ENCODE measurements at regions not wholly inside any gene's neighbourhood (a gene's known extent, or its start where the extent isn't known, plus 50 kb on each side); places are given as distances from the start of the nearest gene placed in this dataset.

GRCh38 chr12:100675432-100675831, 101.9 kb downstream of the GAS2L3 start:
- Histone ChIP-seq H3K4me2 (ENCODE audit: low read length) (peak overlapping the region; percentile 31), H3K27ac (ENCODE audit: low read depth, low read length) (no peak overlapping the region), H3K9ac (ENCODE audit: low read length) (no peak overlapping the region), H4K20me1 (ENCODE audit: insufficient read depth, low read length) (no peaks in the 10 kb centered on the region), H3K9me3 (ENCODE audit: insufficient read depth, low read depth, low read length) (no peaks in the 10 kb centered on the region), H3K27me3 (ENCODE audit: insufficient read depth, low read length) (peaks cover under 1% of the 10 kb centered on the region), H3K4me3 (ENCODE audit: insufficient read depth, low read depth, low read length) (no peak overlapping the region), H3K79me2 (ENCODE audit: insufficient read depth, low read length) (no peaks in the 10 kb centered on the region), H3K4me1 (ENCODE audit: insufficient read depth, low read length) (no peaks in the 10 kb centered on the region), H2AFZ (ENCODE audit: low read depth, low read length) (no peak overlapping the region), H3K36me3 (ENCODE audit: insufficient read depth, low read length) (no peaks in the 10 kb centered on the region)
- H3K9me3 Mint-ChIP-seq (ENCODE audit: unreplicated experiment) = peaks cover 6% of the 10 kb centered on the region
- no peak overlapping the region for H3K4me3 Mint-ChIP-seq (ENCODE audit: unreplicated experiment)
- peaks cover 10% of the 10 kb centered on the region for H3K4me1 Mint-ChIP-seq (ENCODE audit: low read depth, unreplicated experiment)
- DNase-seq (ENCODE audit: low read depth) (peak; percentile 34), FAIRE-seq (no peak)
- peak overlapping the region; percentile 84 for H3K27ac Mint-ChIP-seq (ENCODE audit: unreplicated experiment)
- H3K27me3 Mint-ChIP-seq (ENCODE audit: low read depth, unreplicated experiment) = peaks cover 7% of the 10 kb centered on the region
- no peaks in the 10 kb centered on the region for H3K36me3 Mint-ChIP-seq (ENCODE audit: low read depth, unreplicated experiment)
- TF ChIP-seq EZH2 (IDR thresholded peaks at IDR 0.05; ENCODE audit: insufficient read depth, low read length) (no peak), CTCF (IDR thresholded peaks at IDR 0.05; ENCODE audit: insufficient read depth, low read depth, low read length) (no peak)

DNA sequence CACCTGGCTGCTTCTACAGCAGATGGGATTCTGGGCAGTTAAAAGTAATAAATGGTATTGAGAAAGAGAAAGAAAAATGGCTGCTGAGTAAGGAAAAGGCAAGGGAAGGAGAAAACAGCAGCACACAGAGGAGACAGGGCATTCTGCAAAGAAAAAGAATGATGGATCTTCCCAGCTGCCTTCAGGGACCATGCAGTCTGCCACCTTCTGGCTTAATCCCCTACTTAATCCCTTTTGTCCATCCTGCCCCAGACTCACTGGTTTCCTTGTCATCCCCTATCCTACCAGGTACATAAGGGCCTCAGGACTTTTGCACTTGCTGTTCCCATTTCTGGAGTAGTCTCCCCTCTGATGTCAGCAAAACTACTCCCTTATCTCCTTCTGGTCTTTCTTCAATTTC, 107.6 kb downstream of the GAS2L3 start:
- Histone ChIP-seq H3K79me2 (ENCODE audit: insufficient read depth, low read length) (no peaks in the 10 kb centered on the region), H2AFZ (ENCODE audit: low read depth, low read length) (no peak overlapping the region), H3K9me3 (ENCODE audit: insufficient read depth, low read depth, low read length) (no peaks in the 10 kb centered on the region), H3K27me3 (ENCODE audit: insufficient read depth, low read length) (no peaks in the 10 kb centered on the region), H3K4me1 (ENCODE audit: insufficient read depth, low read length) (no peaks in the 10 kb centered on the region), H3K4me2 (ENCODE audit: low read length) (no peak overlapping the region), H3K4me3 (ENCODE audit: insufficient read depth, low read depth, low read length) (no peak overlapping the region), H3K27ac (ENCODE audit: low read depth, low read length) (no peak overlapping the region), H3K36me3 (ENCODE audit: insufficient read depth, low read length) (no peaks in the 10 kb centered on the region), H4K20me1 (ENCODE audit: insufficient read depth, low read length) (no peaks in the 10 kb centered on the region), H3K9ac (ENCODE audit: low read length) (no peak overlapping the region)
- DNase-seq (ENCODE audit: low read depth) (no peak), FAIRE-seq (no peak)
- Mint-ChIP-seq H3K4me1 (ENCODE audit: low read depth, unreplicated experiment) (no peaks in the 10 kb centered on the region), H3K27ac (ENCODE audit: unreplicated experiment) (no peak overlapping the region), H3K4me3 (ENCODE audit: unreplicated experiment) (no peak overlapping the region), H3K36me3 (ENCODE audit: low read depth, unreplicated experiment) (peaks cover 4% of the 10 kb centered on the region), H3K9me3 (ENCODE audit: unreplicated experiment) (peaks cover 8% of the 10 kb centered on the region), H3K27me3 (ENCODE audit: low read depth, unreplicated experiment) (peaks cover 7% of the 10 kb centered on the region)
- TF ChIP-seq CTCF (IDR thresholded peaks at IDR 0.05; ENCODE audit: insufficient read depth, low read depth, low read length) = no peak
- no peak for TF ChIP-seq EZH2 (IDR thresholded peaks at IDR 0.05; ENCODE audit: insufficient read depth, low read length)

- Mint-ChIP-seq H3K4me1 (ENCODE audit: low read depth, unreplicated experiment) (no peaks in the 10 kb centered on the region), H3K9me3 (ENCODE audit: unreplicated experiment) (peaks cover 4% of the 10 kb centered on the region), H3K4me3 (ENCODE audit: unreplicated experiment) (no peak overlapping the region), H3K27ac (ENCODE audit: unreplicated experiment) (no peak overlapping the region), H3K27me3 (ENCODE audit: low read depth, unreplicated experiment) (peaks cover 7% of the 10 kb centered on the region), H3K36me3 (ENCODE audit: low read depth, unreplicated experiment) (peaks cover 4% of the 10 kb centered on the region)
- no peaks in the 10 kb centered on the region for H3K79me2 ChIP-seq (ENCODE audit: insufficient read depth, low read length)
- no peak for DNase-seq (ENCODE audit: low read depth)
- no peak overlapping the region for H3K4me2 ChIP-seq (ENCODE audit: low read length)
- H3K4me1 ChIP-seq (ENCODE audit: insufficient read depth, low read length) = no peaks in the 10 kb centered on the region
- H3K36me3 ChIP-seq (ENCODE audit: insufficient read depth, low read length) = no peaks in the 10 kb centered on the region
- H3K27ac ChIP-seq (ENCODE audit: low read depth, low read length) = no peak overlapping the region
- H3K27me3 ChIP-seq (ENCODE audit: insufficient read depth, low read length) = no peaks in the 10 kb centered on the region
- H3K4me3 ChIP-seq (ENCODE audit: insufficient read depth, low read depth, low read length) = no peak overlapping the region
- H3K9me3 ChIP-seq (ENCODE audit: insufficient read depth, low read depth, low read length) = no peaks in the 10 kb centered on the region
- H4K20me1 ChIP-seq (ENCODE audit: insufficient read depth, low read length) = no peaks in the 10 kb centered on the region
- H2AFZ ChIP-seq (ENCODE audit: low read depth, low read length) = no peak overlapping the region
- FAIRE-seq = no peak
- TF ChIP-seq EZH2 (IDR thresholded peaks at IDR 0.05; ENCODE audit: insufficient read depth, low read length) (no peak), CTCF (IDR thresholded peaks at IDR 0.05; ENCODE audit: insufficient read depth, low read depth, low read length) (no peak)
- H3K9ac ChIP-seq (ENCODE audit: low read length) = no peak overlapping the region
These were observed 108.7 kb downstream of the GAS2L3 start for GRCh38 chr12:100682178-100682577.
